ENCODE measurements at regions not wholly inside any gene's neighbourhood (a gene's known extent, or its start where the extent isn't known, plus 50 kb on each side); places are given as distances from the start of the nearest gene placed in this dataset.
"Not testable (repeated sequence)": the region's sequence is repeated elsewhere in the genome, so short reads cannot be mapped to it uniquely, and the experiment has no call there.

DNA sequence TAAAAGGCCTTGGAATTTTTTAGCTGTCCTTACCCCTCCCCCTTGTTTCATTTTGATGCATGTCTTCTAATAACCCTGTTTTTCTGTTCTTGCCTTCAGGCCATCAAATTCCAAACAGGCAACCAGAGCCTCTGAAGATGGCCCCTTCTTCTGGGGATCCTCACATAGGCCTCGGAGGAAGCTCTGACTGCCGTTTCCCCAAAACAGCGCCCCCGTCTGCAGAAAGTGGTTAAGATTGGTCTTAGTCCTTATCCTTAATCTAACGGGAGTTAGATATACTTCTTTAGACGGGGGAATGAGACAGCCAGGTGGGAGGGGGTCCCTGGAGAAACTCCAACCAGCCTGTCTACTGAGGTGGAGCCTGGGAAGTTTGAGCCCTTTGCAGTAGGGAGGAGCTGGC lies 226.3 kb upstream of the ZNF608 start:
- DNase-seq: no peak

DNA sequence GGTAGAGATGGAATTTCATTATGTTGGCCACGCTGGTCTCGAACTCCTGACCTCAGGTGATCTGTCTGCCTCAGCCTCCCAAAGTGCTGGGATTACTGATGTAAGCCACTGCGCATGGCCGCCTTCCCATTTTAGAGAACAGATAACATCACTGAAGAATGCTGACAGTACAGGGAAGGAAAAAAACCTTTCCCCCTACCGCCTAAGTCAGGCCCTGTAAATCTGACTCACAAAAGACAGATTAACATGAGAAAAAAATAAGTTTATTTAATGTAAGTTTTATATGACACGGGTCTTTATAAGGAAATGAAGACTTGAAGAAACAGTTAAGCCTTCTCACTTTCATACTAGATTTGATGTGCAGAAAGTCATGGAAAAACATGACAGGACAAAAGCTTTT lies 227.2 kb upstream of the ZNF608 start:
- no peak for DNase-seq

DNA sequence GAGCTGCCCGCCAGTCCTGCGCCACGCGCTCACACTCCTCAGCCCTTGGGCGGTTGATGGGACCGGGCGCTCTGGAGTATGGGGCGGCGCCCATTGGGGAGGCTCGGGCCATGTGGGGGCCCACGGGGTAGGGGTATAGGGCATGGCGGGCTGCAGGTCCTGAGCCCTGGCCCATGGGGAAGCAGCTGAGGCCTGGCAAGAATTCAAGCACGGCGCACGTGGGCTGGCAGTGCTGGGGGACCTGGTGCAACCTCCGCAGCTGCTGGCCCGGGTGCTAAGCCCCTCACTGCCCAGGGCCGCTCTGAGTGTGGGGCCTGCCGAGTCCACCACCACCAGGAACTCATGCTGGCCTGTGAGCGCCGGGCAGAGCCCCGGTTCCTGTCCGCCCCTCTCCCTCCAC lies 229.6 kb upstream of the ZNF608 start:
- DNase-seq: no peak

DNA sequence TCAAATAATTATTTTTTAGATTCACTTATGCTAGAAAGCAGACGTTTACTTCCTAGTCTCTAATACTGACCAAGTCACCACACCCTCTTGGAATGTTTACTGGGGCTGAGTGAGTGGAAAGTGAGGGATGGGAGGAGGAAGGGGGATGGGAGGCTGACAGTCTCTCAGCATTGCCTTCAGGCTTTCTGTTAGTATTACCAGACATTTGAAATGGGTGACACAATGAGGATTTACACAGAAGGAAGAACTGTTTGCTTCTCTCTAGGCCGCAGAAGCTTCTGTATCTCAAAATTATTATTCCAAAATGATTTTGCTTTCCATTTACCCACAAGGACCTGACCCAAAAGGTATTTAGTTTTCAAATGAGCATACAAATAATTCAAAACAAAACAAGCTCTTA lies 232.8 kb upstream of the ZNF608 start:
- no peak for DNase-seq

DNA sequence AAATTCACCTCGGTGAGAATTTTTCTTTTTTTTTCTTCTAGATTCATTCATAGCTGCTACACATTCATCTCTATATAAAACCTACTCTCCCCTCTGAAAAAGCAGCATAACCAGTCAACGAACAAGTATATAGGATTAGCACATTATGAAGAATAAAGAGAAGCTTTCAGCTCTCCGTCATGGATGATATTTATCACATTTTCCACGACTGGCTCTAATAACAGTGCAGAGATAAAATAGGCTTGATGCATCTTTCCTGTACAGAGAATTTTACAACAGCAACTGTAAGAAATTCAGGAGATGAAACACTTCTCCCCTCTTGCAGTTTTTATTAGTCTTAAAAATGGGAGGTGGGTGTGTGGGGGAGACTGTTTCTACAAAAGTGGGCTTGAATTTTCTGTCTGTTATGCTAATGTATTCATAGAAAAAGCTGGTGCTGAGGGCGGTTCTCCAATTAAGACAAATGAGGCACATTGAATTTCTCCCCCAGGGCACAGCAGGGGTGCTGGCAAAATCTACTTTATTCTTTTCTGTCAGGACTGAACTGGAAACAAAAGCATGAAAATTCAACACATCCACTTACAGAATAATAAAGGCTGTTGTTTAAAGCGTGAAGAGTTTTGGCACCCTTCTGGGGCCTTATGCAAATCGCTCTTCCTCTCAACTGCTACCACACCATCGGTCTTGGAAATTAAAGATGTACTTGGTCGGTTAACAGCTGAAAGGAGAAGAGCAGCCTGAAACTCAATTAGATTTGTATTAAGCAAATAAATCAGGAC lies 233.9 kb upstream of the ZNF608 start:
- no peak for DNase-seq

DNA sequence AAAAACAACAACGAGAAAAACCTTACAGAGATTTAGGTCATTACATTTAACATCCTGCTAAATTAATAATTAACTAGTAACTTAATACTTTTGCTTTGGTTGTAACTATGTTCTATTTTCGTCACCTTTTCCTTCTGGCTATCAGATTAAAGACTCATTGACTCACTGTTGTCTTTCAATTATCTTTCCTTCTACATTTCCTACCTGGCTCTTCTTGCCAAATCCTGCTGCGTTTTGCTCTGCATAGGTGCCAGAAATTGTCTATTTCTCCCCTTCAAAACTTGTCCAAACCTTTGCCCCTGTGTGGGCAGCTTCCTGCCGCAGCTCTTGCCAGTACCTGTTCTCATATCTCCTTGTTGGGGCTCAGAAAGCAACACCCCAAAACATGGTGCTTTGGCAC lies 235.5 kb upstream of the ZNF608 start:
- DNase-seq: no peak

DNA sequence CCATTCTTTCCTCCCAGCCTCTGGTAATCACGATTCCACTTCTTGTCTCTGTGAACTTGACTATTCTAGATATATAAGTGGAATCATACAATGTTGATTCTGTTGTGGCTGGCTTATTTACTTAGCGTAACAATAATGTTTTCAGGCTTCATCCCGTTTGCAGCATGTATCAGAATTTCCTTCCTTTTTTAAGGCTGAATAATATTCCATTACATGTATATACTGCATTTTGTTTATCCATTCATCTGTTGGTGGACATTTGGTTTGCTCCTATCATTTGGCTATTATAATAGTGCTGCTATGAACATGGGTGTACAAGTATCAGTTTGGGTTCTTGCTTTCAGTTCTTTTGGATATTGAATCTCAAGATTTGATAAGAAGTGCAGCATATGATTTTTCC lies 239.7 kb upstream of the ZNF608 start:
- no peak for DNase-seq

- no peak for DNase-seq
Observed at GRCh38 chr5:124986667-124987066, 240.2 kb upstream of the ZNF608 start.

DNA sequence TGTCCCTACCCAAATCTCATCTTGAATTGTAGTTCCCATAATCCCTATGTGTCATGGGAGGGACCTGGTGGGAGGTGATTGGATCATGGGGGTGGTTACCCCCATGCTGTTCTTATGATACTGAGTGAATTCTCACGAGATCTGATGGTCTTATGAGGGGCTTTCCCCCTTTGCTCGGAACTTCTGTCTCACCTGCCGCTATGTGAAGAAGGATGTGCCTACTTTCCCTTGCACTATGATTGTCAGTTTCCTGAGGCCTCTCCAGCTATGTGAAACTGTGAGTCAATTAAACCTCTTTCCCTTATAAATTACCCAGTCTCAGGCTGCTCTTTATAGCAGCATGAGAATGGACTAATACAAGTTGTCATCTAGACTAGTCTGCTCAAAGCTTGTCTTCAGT lies 241.3 kb upstream of the ZNF608 start:
- DNase-seq: not testable (repeated sequence)

DNA sequence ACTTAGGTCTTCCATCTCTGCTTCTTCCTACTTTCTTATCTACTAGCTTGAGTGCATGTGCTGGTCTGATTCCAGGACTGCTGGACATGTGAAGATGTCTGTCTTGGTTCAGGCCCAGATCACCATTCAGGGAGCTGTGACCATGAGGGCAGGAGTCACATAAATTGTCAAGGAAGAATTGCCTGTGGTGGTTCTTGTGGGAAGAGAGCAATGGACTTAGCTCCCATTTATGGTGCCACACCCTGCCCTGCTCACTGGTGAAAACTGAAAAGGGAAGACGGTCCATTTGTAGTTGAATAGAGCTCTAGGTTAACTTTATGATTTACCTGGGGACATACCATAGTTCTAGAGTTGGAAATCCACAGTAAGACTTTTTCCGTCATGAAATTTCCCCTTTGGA lies 244.3 kb upstream of the ZNF608 start:
- DNase-seq: no peak

DNA sequence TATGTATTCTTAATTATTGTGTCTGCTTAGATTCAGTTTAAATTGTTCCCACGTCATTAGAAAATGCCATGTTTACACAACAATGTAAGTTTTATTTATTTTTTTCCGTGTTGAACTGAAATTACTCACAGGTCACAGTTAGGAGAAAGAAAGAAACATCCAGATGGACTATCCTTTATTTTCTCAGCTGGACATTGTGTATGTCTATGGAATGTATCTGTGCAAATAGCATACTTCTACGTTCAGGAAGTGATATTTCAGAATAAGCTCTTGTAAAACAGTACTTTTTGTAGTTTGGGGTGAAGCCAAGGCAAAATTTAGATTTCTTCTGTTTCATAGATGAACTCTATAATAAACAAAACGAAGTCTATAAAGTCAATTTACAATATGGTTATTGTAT lies 249.0 kb upstream of the ZNF608 start:
- DNase-seq: no peak

- no peak for DNase-seq
Observed at GRCh38 chr5:124996023-124996763, 249.8 kb upstream of the ZNF608 start.

- no peak for DNase-seq
Observed at GRCh38 chr5:124996764-124997077, 250.3 kb upstream of the ZNF608 start.

GRCh38 chr5:124997186-124997893 lies 250.9 kb upstream of the ZNF608 start:
- no peak for DNase-seq

- no peak for DNase-seq
Observed at GRCh38 chr5:124998520-124998919, 252.1 kb upstream of the ZNF608 start.

DNA sequence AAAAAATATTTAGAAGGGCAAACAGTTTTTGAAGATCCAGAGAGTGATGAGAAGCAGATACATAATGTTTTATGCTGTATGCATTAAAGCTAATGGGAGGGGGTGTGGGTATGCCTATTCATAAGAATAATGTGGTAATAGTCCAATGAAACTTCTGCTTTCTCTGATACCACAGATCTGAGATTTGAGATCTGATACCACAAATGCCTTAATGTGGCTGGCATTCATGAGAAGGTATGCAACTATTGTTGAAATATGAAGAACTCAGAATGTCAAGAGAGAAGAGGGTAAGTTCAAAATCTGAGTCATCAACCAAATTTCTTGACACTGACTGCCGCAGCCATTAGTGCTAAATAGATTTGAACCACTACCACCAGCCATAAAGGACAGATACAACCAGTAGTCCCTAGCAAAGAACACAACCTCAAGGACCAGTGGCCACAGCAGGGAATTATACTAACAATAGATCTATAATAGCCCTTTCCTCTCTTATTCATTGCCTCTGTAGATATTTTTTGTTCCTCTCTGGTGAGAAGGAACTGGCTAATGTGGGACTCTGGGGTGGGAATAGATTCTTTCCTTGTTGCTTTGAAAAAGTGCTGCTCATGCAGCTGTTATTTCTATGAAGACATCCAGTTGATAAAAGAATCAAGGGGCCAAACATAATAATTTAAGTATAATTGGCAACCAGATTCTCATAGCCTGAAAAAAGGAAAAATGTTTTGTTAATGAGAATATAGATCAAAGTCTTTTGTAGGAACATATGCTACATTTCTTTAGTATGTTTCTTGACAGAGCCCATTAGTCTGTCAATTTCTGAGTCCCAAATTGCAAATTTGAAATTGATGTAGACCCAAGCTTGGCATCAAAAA lies 256.5 kb upstream of the ZNF608 start:
- no peak for DNase-seq

- DNase-seq: no peak
Observed at GRCh38 chr5:125004009-125004408, 257.6 kb upstream of the ZNF608 start.

GRCh38 chr5:125005266-125005665 lies 258.8 kb upstream of the ZNF608 start:
- DNase-seq: no peak

- no peak for DNase-seq
Observed at GRCh38 chr5:125006011-125006685, 259.7 kb upstream of the ZNF608 start.

GRCh38 chr5:125010356-125010755 lies 263.9 kb upstream of the ZNF608 start:
- no peak for DNase-seq

DNA sequence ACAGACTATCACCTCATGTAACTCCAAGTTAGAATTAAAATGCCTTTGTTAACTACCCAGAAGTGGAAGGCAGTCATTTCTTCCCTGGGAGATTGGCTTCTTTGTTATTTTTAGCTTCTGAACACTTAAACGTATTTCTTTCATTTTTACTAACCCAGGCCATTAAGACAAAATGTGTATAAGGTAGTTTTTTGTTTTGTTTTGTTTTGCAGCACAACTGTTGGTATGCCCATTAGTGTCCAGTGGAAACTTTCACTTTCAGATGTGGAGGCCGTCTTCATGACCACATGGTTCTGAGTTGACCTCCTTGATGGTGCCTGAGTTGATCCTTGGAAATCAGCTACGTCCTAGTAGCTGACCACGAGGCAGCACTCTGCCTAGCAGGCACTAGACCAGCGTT lies 264.6 kb upstream of the ZNF608 start:
- DNase-seq: no peak

DNA sequence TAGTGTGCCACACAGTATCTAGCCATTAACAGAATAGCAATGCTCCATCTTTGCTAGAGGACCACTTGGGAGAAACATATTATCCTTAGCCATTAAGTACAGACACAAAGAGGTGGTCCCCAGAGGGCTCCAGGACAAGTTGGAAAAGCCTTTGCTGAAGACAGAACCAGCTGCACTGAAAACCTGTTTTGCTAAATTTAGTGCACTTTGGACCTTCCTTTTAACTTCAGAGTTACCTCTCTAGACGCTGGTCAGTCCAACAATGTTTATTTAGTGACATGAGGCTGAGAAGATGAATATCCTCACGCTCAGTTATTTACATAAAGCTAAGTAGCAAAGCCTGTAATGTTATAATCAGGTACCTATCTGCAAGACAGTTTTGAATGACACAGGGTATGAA lies 265.0 kb upstream of the ZNF608 start:
- DNase-seq: no peak

GRCh38 chr5:125011947-125012346 lies 265.5 kb upstream of the ZNF608 start:
- no peak for DNase-seq
